NCI-H1694 treated with DMSO at 0.1 percent for 48 hours (cell line): ENCODE measurements at regions not wholly inside any gene's neighbourhood (a gene's known extent, or its start where the extent isn't known, plus 50 kb on each side); places are given as distances from the start of the nearest gene placed in this dataset.

Experiments used
- DNase-seq: peaks from one replicate; lab custom pipeline; 2025; lab: John Stamatoyannopoulos, UW

DNA sequence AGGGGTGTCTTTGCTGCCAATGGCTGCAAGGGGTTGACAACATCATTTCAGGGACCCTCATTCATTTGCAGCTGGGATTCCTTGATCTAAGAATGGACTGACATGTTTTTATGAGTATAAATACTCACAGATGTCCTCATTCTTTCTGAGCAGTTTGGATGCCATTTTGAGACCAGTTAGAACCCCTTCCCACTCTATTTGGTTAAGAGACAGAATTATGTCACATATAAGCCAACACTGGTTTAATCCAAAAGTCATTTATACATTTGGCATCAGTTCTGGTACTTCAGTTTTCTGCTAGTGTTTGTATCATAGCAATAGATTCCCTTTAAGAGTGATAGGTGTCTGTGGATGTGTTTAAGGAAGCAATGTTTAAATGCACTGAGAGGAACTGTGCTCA lies 248.8 kb downstream of the SAMD5 start:
- DNase-seq, result no peak

DNA sequence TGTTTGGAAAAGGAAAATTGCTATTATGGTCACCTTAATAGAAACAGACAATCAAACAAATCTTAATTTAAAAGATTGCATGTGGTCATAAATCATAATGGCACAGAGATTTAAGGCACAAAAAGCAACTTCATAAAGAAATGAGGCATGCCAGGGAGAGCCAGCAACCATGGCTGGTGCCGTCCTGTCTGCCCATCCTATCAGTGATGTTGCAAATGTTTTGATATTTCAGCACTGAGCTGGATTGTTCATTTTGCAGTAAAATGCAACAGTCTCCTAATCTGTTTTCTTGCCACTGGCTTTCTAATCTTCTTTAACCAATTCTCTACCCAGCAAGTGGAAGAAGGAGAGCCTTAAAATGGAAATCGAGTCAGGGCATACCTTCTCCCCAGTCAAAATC lies 249.8 kb downstream of the SAMD5 start:
- DNase-seq, result no peak

GRCh38 chr6:147759093-147759492 lies 250.6 kb downstream of the SAMD5 start:
- DNase-seq, result no peak

DNA sequence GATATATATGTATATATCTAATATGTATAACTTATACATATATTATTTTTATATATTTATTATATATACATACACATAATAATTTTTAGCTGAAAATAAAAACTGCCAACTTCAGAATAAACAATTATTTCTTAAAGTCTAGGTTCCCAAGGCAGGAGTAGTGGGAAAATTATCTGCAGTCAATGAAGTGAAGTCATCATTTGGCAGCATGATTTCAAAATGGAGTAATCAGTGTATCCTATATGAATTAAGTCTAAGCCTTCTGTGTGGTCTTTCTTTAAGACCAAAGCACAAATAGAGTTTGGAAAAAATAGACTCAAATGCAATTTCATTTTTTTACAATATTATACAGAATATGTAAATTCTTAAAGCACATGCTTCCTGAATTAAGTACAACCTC lies 251.0 kb downstream of the SAMD5 start:
- no peak for DNase-seq

DNA sequence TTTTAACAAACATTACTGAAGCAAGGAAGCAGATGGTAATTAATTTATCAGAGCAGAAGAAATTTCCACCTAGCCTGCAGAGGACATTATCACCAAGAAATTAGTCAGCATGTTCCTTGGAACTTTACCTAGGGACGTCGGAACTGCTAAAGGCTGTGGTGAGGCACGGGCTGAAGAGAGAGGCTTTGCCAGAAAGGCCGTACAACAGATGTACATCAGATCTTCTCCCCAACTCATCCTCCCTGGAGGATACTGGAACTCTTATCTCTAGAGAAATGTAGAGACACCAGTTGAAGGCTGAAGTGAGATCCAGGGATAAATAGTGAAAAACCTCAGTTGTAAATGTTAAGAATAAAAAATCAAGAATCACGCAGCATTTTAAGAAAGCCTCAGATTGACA lies 257.1 kb downstream of the SAMD5 start:
- no peak for DNase-seq

GRCh38 chr6:147768969-147769368 lies 260.5 kb downstream of the SAMD5 start:
- DNase-seq, result no peak

DNA sequence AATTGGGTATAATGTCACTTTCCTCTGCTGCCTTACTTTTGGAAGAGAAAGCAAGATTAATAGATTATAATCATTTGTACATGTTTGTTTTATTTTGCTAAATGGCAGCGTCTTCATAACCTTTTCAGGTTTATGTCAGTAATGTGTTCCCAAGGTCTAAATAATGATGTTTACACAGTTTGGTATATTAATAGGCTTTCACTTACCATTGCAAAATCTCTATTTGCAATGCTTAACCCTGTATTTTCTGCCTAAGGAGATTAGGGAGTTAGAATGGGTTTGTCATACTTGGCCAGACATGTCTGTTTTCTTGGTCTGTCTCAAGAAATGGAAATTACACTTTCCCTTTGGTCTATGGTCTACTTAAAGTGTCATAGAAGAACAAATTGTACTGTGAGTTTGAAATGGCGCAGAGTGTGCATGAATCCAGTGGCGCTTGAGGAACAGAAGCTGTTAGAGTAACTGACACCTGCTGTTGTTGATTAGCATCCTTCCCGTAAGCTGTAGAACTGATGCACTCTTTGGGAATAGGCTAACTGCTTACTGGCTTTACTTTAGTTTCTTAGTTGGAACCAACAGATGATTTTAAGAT lies 261.1 kb downstream of the SAMD5 start:
- DNase-seq, result no peak

GRCh38 chr6:147770221-147770620 lies 261.7 kb downstream of the SAMD5 start:
- no peak for DNase-seq

DNA sequence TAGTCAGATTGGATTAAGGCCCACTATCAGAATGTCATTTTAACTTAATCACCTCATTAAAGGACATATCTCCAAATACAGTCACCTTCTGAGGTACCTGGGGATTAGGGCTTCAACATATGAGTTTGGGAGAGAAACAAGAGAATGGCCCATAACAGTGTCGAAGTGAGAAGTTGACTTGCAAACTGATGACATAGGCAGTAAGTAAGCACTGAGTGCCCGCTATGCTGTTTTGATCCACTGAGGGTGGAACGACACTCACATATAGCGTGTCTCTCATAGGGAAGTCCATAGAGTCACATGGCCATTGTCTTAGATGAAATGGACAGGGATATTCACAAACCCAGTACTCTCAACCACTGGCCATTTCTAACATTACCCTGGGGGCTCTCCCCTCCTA lies 264.2 kb downstream of the SAMD5 start:
- DNase-seq, result no peak

DNA sequence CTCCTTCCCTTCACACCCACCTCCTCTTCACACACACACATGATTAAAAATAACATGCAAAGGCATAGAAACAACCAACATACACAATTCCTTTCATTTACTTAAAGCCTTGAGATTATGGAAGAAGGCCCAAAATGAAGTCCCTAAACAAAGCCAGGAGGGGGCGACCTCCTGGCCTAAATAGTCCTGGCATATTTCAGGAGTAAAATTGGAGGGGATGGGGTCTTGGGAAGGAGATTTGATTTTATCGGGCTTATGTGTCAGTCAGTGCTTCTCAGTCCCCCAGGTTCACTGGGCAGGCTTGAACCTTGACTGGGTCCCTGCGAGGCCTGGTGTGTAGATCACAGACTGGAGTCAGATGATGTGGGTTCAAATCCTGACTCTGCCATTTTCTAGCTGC lies 266.4 kb downstream of the SAMD5 start:
- DNase-seq, result no peak

- no peak for DNase-seq
These were observed 268.2 kb downstream of the SAMD5 start for GRCh38 chr6:147776631-147777213.

DNA sequence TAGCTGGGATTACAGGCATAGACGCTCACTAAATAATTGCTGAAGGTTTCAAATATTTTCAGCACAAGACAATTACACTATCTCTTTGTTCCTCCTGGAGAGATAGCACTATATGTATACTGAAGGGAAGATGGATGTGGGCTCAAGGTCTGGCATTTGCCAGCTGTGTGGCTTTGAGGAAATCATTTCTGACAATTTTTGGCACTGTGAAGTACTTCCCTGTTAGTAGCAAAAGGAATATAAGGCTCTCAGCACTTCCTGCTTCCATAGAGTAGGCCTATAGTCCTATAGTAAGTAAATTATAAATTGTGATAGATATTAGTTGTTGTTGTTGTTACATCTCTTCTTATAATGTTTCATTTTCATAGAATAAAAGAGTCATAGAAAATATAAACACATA lies 271.1 kb downstream of the SAMD5 start:
- DNase-seq, result no peak

DNA sequence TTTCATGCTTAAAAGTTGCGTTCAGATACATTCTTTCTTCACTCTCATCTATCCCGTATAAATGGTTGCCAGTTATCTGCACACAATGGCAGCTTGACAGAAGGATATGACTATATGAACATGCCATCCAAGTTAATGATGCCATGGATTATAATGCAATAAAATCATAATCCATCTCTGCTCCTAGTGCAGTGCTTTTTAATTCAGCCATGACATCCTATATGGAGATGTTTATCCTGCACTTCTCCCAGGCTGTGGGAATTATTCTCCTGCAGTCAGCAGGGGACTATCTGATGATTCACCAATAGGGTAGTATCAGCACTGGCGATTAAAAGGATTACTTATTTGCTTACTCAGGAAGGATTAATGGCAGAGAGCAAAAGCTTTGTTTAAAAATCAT lies 273.8 kb downstream of the SAMD5 start:
- no peak for DNase-seq

DNA sequence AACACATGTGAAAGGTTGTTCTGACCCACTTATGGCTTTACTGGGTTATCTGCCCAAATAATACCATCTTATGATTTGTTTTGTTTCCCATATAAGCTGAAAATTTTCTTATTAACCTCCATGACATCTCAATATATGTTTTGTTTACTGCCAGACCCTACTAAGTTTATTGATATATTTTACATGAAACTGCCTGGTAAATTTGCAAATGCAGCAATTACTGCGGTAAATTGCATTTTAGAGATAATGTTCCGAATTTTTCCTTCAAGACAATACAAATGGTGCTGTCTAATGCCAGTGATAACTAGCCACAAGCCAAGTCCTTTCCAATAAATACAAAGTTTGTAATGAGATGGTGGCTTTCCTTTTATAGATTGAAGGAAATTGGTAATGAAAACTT lies 275.9 kb downstream of the SAMD5 start:
- no peak for DNase-seq

DNA sequence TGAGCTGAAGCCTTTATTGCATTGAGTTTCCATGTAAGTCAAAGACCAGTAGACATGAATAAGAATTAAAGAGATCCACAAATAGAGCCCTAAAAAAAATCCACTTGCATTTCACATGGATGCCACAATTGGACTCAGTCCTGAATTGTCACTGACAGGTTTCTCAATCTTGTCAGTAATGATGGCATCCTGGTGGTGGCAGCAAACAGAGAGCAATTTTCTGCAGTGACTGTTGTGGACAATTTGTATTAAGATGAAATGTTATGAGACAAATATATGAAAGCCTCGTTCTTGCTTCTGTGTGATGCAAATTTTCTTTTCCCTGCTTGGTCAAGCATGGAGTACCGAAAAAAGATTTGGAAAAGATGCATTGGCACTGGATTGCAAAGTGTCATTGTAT lies 278.9 kb downstream of the SAMD5 start:
- no peak for DNase-seq

GRCh38 chr6:147789430-147789947 lies 281.0 kb downstream of the SAMD5 start:
- no peak for DNase-seq

- DNase-seq, result no peak
These were observed 285.6 kb downstream of the SAMD5 start for GRCh38 chr6:147793871-147794643.

GRCh38 chr6:147802459-147802858 lies 294.0 kb downstream of the SAMD5 start:
- no peak for DNase-seq

DNA sequence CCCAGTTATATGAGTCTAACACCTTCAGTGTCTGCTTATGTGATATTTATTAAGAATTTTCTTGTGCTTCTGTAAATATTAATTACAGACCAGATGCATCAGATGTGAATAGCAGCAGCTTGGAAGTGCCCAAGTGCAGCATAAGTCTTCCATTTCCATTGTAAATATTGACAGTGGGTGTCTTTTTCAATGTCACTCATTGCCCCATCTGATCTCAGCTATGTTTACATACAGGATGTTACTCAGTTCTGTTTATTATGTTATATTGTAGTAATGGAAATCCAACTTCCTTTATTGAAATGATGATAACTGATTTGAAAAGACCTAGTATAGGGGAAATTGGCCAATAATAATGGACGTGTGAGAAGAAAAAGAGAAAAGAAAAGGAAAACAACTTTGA lies 296.7 kb downstream of the SAMD5 start:
- no peak for DNase-seq

- DNase-seq, result no peak
These were observed 298.2 kb downstream of the SAMD5 start for GRCh38 chr6:147806697-147807096.

GRCh38 chr6:147808640-147809039 lies 300.1 kb downstream of the SAMD5 start:
- no peak for DNase-seq

GRCh38 chr6:147811913-147812629 lies 303.6 kb downstream of the SAMD5 start:
- DNase-seq, result no peak
